ENCODE measurements at regions not wholly inside any gene's neighbourhood (a gene's known extent, or its start where the extent isn't known, plus 50 kb on each side); places are given as distances from the start of the nearest gene placed in this dataset.
"Not testable (repeated sequence)": the region's sequence is repeated elsewhere in the genome, so short reads cannot be mapped to it uniquely, and the experiment has no call there.

DNA sequence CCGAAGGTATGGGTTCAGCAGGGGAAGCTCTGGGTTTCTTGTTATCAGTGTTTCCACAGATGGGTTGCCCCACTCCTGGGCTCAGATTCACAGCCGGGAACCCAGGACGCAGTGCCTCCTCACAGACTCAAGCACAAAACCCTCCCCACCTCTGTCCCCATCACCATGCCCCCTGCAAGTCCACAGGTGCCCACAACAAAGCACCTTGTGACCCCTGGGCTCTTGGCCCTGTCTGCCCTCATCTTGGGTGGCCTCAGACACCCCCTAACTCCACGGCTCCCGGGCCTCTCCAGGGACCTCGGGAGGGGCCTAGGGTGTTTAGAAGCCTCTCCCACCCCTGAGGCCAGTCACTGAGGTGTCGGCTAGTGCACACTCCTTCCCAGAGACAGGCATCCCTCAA lies 231.7 kb downstream of the TUBA3C start:
- DNase-seq: no peak

DNA sequence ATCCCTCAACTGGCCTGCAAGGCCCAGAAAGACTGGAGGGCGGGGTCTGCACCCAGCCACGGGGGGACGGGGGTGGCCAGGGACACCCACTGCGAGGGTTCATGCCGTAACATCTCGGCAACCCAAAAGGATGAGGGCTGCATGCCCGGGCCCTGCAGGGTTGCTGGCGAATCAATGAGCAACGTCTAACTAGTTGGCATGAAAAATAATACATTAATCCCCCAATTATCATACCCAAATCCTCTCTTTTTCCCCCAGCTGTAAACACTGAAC lies 232.2 kb downstream of the TUBA3C start:
- no peak for DNase-seq

DNA sequence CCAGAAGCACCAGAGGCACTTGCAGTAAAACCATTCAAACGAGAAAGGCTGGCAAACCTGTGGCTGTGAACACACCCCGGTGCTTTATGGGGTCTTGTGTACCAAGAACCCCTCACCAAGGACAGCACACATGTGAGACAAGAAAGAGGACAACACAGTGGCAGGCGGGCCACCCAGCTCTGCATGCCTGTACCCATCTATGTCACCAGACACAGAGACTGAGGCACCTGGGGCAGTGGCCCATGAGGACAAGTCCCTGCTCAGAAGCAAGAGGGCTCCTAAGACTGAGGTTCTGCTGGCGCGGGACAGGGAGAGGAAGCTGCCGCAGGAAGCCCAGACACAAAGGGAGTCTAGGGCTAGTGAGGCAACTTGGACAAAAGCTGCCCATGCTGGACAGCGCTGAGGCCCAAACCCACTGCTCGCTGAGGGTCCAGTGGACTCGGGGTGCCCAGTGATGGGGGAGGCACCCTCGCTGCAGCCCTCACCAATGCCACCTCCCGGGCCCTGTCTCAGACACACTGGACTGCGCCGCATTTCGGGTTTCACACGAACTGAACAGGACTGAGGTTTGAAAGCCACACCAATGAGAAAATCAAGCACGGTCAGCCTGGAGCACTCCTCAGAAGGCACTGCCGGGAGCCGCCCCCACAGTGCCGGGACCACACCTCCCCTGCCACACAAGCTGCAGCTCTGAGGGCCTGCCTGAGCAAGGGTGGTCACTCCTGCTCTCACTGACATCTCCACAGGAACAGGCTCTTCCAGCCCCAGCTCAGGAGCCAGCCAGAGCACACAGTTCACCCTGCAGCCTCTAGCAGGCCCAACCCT lies 232.7 kb downstream of the TUBA3C start:
- no peak for DNase-seq

DNA sequence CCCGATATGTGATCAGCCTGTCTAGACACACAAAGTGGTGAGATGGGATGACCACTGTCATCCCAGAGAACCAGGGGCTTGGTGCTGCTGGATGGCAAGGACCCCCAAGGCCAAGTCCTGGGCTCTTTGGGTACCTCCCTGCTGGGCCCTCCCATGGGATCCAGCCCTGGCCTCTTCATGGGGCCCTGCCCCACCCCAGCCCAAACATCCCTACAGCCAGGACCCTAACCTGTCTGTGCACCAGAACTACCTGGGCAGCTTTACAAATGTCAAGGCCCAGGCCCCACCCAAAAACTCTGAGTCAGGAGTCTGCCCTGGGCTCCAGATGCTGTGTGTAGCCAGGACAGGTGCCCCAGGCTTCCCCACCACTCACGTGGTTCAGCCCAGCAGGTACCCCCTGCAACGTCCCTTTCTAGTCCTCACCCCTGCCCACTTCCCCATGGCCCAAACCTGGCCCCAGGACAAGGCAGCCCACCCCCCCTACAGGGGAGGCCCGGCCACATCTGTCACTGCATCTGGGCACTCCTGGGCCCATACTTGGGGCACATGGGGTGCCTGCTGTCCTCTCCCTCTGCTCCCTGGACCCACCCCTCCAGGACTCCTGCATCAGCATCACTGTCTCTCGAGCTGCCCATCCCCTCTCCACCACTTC lies 233.5 kb downstream of the TUBA3C start:
- DNase-seq: no peak

DNA sequence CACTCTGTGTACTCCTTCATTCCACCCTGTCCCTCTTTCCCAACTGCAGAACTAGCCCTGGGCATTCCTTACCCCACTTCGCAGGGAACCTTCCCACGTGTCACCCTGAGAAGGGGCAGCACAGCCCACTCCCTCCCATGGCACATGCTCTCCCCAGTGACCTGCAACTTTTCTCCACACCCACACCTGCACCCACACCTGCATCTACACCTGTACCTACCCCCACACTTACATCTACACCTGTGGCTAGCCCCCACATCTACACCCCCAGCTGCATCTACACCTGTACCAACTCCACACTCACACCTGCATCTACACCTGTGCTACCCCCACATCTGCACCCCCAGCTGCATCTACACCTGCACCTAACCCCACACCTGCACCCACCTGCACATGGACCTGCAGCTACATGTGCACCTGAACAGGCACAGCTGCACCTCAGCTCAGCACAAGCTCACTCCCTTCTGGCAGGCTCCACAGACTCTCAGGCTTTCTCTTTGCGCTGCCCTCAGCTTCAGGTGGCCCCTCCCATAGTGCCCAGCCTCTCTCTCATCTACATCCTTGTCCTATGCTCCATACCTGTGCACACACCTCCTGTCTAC lies 234.1 kb downstream of the TUBA3C start:
- DNase-seq: no peak

DNA sequence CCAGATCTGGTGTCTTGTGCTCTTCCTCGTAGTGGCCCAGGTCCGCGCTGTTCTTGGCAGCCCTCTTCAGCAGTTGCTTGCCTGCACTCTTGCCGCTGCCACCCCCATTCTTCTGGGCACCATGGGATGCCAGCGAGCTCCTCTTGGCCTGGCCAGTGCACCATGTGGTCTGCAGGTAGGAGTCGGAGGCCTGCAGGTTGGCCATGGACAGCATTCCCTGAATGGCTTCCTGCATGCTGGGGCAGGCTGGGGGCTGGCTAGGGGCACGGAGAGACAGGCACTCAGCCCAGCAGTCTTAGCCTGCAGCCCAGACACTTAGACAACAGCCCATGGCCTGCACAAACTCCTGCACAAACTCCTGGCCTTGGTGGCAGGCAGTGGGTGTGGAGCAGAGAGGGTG lies 234.9 kb downstream of the TUBA3C start:
- DNase-seq: no peak

DNA sequence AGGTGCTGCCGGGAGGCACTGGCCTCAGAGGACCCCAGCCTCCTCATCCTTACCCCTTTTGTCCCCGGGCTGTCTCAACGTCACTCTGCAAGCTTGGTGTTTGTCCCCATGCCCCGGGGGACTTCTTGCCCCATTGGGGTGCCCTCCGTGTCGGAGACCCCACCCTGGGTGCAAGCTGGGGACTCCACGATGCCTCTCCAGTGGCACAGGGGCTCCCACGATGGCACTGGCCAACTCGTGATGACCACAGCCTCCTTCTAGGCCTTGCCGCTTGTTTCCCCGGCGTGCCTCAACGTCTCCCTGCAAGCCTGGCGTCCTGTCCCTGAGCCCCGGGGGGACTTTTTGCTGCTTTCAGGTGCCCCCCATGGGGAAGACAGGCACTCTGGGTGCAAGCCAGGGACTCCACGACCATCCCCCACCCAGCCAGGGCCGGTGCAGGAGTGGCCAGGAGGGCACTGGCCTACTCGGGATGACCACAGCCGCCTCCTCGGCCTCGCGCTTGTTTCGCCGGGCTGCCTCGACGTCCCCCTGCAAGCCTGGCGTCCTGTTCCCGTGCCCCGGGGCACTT lies 237.0 kb downstream of the TUBA3C start:
- no peak for DNase-seq

DNA sequence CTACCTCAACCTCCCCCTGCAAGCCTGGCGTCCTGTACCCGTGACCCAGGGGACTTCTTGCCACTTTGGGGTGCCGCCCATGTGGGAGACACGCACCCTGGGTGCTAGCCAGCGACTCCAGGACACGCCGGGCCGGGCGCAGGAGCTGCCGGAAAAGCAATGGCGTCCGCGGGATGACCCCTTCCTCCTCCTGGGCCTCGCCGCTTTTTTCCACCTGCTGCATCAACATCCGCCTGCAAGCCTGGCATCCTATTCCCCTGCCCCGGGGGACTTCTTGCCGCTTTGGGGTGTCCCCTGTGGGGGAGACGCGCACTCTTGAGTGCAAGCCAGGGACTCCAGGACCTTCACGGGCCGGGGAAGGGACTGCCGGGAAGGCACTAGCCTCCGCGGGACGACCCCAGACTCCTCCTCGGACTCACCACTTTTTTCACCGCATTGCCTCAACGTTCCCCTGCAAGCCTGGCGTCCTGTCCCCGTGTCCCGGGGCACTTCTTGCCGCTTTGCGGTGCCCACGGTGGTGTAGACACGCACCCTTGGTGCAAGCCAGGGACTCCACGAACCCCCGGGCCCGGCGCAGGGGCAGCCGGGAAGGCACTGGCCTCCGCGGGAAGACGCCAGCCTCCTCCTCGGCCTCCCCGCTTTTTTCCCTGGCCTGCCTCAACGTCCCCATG lies 237.8 kb downstream of the TUBA3C start:
- no peak for DNase-seq

DNA sequence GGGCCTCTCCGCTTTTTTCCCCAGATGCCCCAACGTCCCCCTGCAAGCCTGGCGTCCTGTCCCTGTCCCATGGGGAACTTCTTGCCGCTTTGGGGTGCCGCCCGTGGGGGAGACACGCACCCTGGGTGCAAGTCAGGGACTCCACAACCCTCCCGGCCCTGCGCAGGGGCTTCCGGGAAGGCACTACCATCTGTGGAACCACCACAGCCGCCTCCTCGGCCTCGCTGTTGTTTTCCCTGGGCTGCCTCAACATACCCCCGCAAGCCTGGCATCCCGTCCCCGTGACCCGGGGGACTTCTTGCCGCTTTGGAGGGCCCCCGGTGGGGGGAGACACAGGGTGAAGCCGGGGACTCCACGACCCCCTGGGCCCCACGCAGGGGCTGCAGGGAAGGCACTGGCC lies 238.4 kb downstream of the TUBA3C start:
- DNase-seq: no peak

DNA sequence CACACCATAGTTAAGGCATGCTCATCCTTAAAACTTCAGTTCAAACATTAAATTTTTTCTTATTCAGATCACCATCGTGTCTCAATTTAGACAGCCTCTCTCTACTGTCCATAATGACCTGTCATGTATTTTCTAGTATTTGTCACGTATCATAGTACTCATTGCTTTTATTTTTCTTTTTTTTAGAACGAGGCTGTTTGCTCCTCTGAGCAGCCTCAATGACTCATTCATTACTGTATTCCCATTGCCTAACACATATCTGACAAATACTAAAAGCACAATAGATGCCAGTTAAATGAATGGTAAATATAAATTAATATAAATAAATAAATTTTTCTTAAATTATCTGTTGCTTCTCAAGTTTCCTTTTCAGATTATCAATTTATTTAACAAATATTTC lies 245.5 kb downstream of the TUBA3C start:
- no peak for DNase-seq

DNA sequence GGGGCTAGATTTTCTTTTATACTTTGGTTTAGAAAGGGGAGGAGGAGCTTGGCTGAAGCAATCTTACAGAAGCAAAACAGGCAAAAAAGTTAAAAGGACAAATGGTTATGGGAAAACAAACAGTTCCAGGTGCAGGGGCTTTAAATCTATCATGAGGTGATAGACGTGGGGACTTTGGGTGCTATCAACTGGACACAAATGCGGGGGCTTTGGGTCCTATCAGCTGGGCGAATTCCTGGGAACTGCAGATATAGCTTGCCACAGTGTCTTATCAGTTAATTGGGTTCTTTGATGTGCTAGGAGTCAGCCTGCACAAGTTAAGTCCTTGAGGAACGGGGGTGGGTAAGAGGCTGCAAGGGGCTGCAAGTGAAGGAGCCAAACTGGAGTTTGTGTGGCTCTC lies 260.6 kb downstream of the TUBA3C start:
- DNase-seq: no peak

DNA sequence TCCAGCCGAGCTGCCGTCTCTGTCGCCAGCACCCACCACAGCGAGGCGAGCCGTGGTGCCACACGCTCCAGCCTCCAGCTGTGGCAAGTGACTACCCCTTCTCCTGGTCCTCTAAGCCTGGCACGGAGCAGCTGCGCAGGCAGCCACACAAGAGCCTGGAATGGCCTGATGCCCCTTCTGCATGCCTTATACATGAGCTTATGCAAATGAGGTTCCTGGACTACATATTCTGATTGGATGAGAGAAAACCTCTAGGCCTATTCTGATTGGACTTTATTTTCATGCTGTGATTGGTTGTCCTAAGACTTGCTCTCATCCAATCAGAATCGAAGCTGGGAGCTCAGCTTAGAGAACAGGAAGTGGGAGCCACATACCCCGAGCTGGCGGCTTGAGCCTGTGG lies 276.5 kb downstream of the TUBA3C start:
- not testable (repeated sequence) for DNase-seq

DNA sequence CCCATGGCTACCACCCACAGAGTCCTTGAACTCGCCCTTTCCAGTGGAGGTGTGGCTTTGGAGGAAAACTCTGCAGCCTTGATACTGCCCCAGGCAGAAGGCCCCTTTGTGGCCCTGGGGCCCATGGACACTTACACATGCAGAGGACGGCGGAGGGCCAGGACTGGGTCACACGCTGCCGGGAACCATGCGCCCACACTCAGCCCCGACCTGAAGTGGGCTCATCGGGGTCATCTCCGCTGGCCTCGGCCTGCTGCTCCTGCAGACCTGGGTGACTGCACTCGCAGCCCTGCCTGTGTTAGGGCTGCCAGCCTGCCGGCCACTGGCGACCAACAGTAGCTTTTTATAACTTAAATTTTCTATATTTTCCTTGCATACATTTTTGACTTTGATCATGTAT lies 286.2 kb downstream of the TUBA3C start:
- not testable (repeated sequence) for DNase-seq

DNA sequence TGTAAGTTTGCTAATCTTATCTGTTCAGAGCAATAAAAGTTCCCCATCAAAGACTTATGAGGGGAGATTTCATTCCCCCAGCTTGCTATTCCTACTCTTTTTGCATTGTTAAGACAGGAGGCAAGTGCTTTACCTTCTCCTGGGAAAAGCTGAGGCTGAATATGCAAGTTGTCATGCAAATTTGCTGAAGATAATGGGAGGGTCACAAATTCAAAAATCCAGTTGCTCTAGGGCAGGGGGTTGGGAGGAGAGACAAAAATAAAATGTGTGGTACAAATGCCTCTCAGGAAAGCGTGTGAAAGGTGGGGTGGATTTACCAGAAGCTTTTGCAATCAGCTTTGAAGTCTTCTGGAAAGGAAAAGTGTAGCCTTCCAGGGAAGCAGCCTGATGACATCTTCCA lies 290.4 kb downstream of the TUBA3C start:
- DNase-seq: not testable (repeated sequence)

DNA sequence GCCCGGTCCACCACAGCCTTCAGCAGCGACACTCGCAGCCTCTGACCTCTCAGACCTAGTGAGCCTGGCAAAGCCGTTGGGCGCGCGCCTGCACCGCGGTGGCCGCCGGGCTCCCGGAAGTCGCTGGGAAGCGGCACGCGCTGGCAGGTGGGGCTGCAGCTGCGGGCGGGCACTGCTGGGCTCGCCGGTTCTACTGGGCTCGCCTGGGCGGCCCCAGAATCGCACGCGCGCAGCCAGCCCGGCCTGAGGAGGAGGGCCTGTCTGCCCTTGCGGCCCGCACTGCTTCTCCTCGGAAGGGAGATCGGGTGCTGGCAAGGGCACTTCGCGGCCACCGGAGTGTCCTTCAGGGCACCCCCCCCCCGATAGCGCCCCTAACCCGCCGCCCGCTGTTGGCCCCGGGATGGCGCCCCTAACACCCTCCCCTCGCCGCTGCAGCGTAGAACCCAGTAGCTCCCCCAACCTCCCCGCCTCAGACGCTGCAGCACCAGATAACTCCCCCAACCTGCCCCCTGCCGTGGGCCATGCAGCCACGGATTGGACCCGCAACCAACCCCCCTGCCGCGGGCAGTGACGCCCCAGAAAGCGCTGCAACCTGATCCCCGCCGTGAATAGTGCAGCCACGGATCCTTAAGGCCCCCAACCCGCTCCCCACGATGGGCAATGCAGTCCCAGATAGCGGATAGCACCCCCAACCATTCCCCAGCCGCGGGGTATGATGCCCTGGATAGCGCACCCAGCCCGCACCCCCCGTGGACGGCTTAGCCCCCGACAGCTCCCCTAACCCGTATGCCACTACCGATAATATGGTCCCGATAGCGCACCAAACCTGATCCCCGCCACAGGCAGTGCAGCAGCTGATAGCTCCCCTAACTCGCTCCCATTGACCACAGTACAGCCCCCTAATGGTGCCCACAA lies 306.5 kb downstream of the TUBA3C start:
- not testable (repeated sequence) for DNase-seq

DNA sequence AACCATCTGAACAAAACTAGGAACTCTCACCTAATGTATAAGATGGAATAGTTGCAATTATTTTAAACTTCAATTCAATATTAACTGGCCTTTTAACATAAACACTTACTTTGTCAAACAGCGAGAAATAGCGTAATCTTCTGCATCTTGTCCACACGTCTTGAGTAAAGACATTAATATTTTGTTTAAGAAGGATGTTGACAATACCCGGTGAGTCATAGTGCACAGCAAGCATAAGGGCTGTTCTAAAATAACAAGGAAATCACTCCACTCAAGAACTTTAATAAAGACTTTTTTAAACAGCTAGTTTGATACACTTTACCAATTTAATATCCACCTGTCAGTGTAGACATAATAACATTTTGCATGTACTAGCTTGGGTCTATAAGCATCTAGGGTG lies 311.1 kb downstream of the TUBA3C start:
- not testable (repeated sequence) for DNase-seq

DNA sequence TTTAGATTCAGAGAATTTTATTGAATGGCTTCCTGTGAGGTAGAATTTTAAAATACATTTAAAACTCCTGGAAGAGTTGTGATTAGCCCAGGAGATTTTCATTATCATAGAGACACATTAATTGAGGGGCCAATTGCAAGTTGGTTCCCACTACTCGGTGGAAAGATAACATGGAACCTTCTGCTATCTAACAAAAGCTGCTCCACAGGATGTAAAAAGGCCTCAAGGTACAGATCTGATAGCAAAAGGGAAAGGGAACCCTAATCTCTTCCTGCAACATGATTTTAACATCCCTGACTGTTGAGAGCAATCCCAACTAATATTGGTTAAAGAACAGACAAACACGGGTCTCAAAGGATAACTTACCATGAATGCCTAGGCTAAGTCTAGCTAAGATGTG lies 312.3 kb downstream of the TUBA3C start:
- DNase-seq: not testable (repeated sequence)

DNA sequence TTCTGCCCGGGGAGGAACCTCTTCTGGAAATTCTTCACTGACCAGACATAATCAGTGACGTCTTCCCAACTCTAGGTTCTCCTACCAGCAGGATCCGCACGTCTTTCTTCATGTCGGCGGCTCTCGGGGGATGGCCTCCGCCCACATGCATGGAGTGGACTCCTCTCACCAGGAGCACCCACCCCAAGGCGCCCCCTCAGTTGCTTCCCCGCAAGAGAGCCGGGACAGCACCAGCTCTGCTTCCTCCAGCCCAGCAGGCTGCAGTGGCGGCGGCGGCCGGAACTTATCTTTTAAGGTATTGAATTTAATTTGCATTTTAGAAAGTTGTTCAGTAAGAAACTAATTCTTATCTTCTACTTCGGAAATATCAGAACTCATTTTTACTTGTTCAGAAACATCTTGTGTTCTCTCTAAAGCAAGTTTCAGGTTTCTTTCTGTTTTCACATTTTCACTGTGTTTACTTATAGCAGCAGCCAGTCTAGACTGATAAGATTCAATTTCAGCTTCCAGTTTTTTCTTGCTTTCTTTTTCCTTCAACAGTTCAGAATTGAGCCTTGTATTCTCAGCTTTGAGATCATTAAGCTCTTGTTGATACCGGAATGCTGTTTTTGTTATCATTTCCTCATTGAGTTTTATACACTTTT lies 343.5 kb downstream of the TUBA3C start:
- DNase-seq: not testable (repeated sequence)

DNA sequence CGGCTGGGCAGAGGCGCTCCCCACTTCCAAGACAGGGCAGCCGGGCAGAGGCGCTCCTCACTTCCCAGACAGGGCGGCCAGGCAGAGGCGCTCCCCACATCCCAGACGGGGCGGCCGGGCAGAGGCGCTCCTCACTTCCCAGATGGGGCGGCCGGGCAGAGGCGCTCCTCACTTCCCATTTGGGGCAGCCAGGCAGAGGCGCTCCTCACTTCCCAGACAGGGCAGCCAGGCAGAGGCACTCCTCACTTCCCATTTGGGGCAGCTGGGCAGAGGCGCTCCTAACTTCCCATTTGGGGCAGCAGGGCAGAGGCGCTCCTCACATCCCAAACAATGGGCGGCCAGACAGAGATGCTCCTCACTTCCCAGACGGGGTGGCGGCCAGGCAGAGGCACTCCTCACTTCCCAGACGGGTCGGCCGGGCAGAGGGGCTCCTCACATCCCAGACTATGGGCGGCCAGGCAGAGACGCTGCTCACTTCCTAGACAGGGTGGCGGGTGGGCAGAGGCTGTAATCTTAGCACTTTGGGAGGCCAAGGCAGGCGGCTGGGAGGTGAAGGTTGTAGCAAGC lies 344.4 kb downstream of the TUBA3C start:
- not testable (repeated sequence) for DNase-seq

Data from amygdala (tissue), 56 donors.